T-helper 2 cell treated with Interferon-gamma antibody and Interleukin-4, amounts not matched to agents 100 ng/mL and 5 ng/mL, for 36 hours (primary cell): ENCODE measurements at regions not wholly inside any gene's neighbourhood (a gene's known extent, or its start where the extent isn't known, plus 50 kb on each side); places are given as distances from the start of the nearest gene placed in this dataset.
"Not testable (repeated sequence)": the region's sequence is repeated elsewhere in the genome, so short reads cannot be mapped to it uniquely, and the experiment has no call there.

Experiments
- intact Hi-C: fragments of 100-400 bp; cut with micrococcal nuclease; formaldehyde crosslinking; loops from one replicate; pipeline ENCODE4 v1.15.1; 2023

- intact Hi-C loops, result no loop called here
Measured at GRCh38 chr18:4551001-4551360, 95.9 kb upstream of the DLGAP1 start.

- intact Hi-C loops, result no loop called here
Measured at GRCh38 chr18:4549164-4549872, 94.2 kb upstream of the DLGAP1 start.

GRCh38 chr18:4547126-4547525 lies 92.0 kb upstream of the DLGAP1 start:
- intact Hi-C loops, result no loop called here

GRCh38 chr18:4544142-4544541 lies 89.0 kb upstream of the DLGAP1 start:
- intact Hi-C loops, result no loop called here

DNA sequence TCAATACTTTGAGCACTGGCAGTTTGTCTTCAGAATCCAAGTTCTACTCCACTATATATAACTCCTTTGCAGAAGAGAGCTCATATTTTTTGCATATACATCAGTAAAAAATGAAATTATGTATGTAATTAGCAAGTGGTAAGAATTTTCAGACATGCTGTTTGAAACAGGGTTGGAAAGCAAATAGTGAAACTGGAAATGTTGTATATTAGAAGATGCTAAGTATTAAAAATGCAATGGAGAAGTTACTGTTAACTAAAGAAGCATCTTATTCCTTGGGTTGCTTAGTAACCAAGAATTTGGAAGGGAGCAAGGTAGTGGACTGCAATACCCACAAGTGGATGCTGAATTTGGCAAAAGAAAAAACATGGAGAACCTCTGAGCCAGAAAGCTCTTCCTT lies 88.6 kb upstream of the DLGAP1 start:
- intact Hi-C loops, result no loop called here

GRCh38 chr18:4541588-4541987 lies 86.5 kb upstream of the DLGAP1 start:
- intact Hi-C loops, result no loop called here

GRCh38 chr18:4536447-4536846 lies 81.3 kb upstream of the DLGAP1 start:
- intact Hi-C loops, result no loop called here

- intact Hi-C loops, result no loop called here
Measured at GRCh38 chr18:4528405-4528804, 73.3 kb upstream of the DLGAP1 start.

- intact Hi-C loops, result not testable (repeated sequence)
Measured at GRCh38 chr18:4527826-4528225, 72.7 kb upstream of the DLGAP1 start.

DNA sequence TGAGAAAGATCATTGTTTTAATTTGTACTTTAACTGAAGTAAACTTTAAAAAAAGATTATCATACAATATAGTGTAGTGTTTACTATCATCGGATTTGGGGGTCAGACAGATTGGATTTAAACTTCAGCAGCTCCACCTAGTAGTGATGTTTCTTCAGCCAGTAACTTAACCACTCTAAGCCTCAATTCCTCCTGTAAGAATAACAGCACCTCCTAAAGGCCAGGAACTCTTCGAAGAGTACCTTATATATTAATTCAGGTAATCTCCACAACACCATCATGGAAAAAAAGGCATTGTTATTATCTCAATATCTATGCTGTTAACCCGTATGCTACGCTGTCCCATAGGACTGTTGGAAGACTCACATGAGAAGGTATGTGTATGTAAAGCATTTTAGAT lies 69.0 kb upstream of the DLGAP1 start:
- intact Hi-C loops, result no loop called here

DNA sequence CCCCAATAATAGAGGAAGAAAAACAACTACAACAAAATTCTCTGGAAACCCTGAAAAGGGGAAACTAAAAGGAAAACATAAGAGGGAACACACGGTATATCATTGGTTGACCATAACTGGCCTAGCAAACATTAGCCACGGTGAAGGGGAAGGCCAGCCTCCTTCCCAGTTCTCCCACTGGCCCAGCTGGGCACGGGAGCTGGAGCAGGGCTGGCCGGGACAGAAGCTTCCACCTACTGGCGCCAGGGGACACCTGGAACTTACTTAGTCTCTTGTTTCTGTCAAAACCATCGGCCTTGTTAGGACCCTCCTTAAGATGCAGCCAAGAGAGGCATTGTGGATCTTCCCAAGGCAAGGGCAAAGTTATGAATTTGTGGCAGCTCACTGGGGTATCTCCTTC lies 56.1 kb upstream of the DLGAP1 start:
- intact Hi-C loops, result no loop called here

- intact Hi-C loops, result no loop called here
Measured at GRCh38 chr18:4510711-4511110, 55.6 kb upstream of the DLGAP1 start.

GRCh38 chr18:4510160-4510559 lies 55.1 kb upstream of the DLGAP1 start:
- intact Hi-C loops, result no loop called here
